OCI-LY3 (cell line): ENCODE measurements at regions not wholly inside any gene's neighbourhood (a gene's known extent, or its start where the extent isn't known, plus 50 kb on each side); places are given as distances from the start of the nearest gene placed in this dataset.

Experiments used
- CTCF ChIP-seq: fragments of 200-600, 300-600 bp; sonication (generic); IDR thresholded peaks from 2 replicates; pipeline ENCODE4 v1.5.1; 2014; ENCODE audit warnings: antibody characterized with exemption, low read length, low read depth
- EZH2phosphoT487 ChIP-seq: fragments of 200-600 bp; shearing (Covaris generic); IDR thresholded peaks from 2 replicates; pipeline ENCODE4 v1.6.1; 2018; ENCODE audit warnings: antibody characterized with exemption, mixed run types, low read depth

- TF ChIP-seq CTCF, result no peak
- no peak for TF ChIP-seq EZH2phosphoT487
Measured at GRCh38 chr4:78661086-78661690, 109.6 kb downstream of the ANXA3 start.
